H1 (cell line): ENCODE measurements at regions not wholly inside any gene's neighbourhood (a gene's known extent, or its start where the extent isn't known, plus 50 kb on each side); places are given as distances from the start of the nearest gene placed in this dataset.

Experiments
- CTCF ChIA-PET: fragments of 300-600 bp; sonication (Branson Sonifier 250); formaldehyde crosslinking; loops from one replicate; lab custom pipeline; 2021; ENCODE audit not compliant: partially characterized antibody; lab: Charles Lee
- POLR2A ChIA-PET: fragments of 300-600 bp; sonication (Branson Sonifier 250); formaldehyde crosslinking; loops from one replicate; lab custom pipeline; 2021; ENCODE audit warnings: inconsistent platforms; ENCODE audit not compliant: partially characterized antibody; lab: Charles Lee
- DNase-seq, 2 experiments: peaks; one replicate each; pipeline versions ENCODE4 v3.0.0 to v3.0.0-alpha.2; 2010 to 2022; ENCODE audit warnings: low spot score in 2 of 2, low read depth in 1 of 2, mixed read lengths in 1 of 2
- FAIRE-seq: peaks from 2 replicates; lab custom pipeline; 2011; peaks lifted over from hg19 to GRCh38; lab: Jason Lieb, UNC
- H2AFZ ChIP-seq: 2 replicates; pipeline ENCODE4 v1.8.1; 2012; ENCODE audit warnings: low read length, inconsistent platforms
- H2AK5ac ChIP-seq: 2 replicates; pipeline ENCODE4 v1.6.1; 2013; ENCODE audit warnings: low read depth, low read length
- H2BK120ac ChIP-seq: replicated peaks from 2 replicates; pipeline ENCODE3; 2013; ENCODE audit warnings: low read depth, low read length, inconsistent platforms
- H2BK12ac ChIP-seq: 2 replicates; pipeline ENCODE4 v1.6.1; 2013; ENCODE audit warnings: low read depth, low read length
- H2BK15ac ChIP-seq: 2 replicates; pipeline ENCODE4 v1.6.1; 2013; ENCODE audit warnings: low read length
- H2BK20ac ChIP-seq: 2 replicates; pipeline ENCODE4 v1.6.1; 2013; ENCODE audit warnings: low read length
- H2BK5ac ChIP-seq: 2 replicates; pipeline ENCODE4 v1.6.1; 2013; ENCODE audit warnings: low read depth, low read length
- H3K14ac ChIP-seq: 2 replicates; pipeline ENCODE4 v1.6.1; 2013; ENCODE audit warnings: inconsistent platforms; ENCODE audit not compliant: insufficient read length
- H3K18ac ChIP-seq: 2 replicates; pipeline ENCODE4 v1.6.1; 2013; ENCODE audit warnings: low read length; ENCODE audit errors: extremely low read depth
- H3K23ac ChIP-seq: 2 replicates; pipeline ENCODE4 v1.6.1; 2013; ENCODE audit warnings: inconsistent platforms; ENCODE audit not compliant: insufficient read length
- H3K23me2 ChIP-seq: 2 replicates; pipeline ENCODE4 v1.6.1; 2013; ENCODE audit warnings: low read depth, low read length
- H3K27ac ChIP-seq: 2 replicates; pipeline ENCODE4 v1.6.1; 2011; ENCODE audit warnings: low read depth, low read length, inconsistent platforms
- H3K27me3 ChIP-seq, 4 experiments: replicated peaks in 1 of 4; 1 replicate in 1 of 4; 2 replicates in 3 of 4; pipeline versions ENCODE4 v1.6.1 to v1.8.1; 2011 to 2013; ENCODE audit warnings: low read length in 3 of 4, mild to moderate bottlenecking in 3 of 4, inconsistent platforms in 2 of 4, mixed read lengths in 2 of 4, moderate library complexity in 1 of 4; ENCODE audit not compliant: control insufficient read depth in 3 of 4, insufficient read depth in 3 of 4; ENCODE audit errors: extremely low read depth in 1 of 4
- H3K36me3 ChIP-seq, 4 experiments: 2 replicates each; pipeline versions ENCODE4 v1.6.1 to v1.8.1; 2011 to 2013; ENCODE audit warnings: mild to moderate bottlenecking in 4 of 4, low read length in 3 of 4, moderate library complexity in 2 of 4, control low read depth in 1 of 4, inconsistent platforms in 1 of 4; ENCODE audit not compliant: insufficient read depth in 4 of 4, control insufficient read depth in 2 of 4
- H3K4ac ChIP-seq: replicated peaks from 2 replicates; pipeline ENCODE3; 2013; ENCODE audit warnings: low read length, low read depth, mixed read lengths, inconsistent platforms; ENCODE audit not compliant: insufficient read length
- H3K4me1 ChIP-seq, 4 experiments: replicated peaks in 1 of 4; 1 replicate in 1 of 4; 2 replicates in 3 of 4; pipeline versions ENCODE4 v1.6.1 to v1.8.1; 2011 to 2013; ENCODE audit warnings: low read length in 3 of 4, inconsistent platforms in 2 of 4, mixed read lengths in 1 of 4; ENCODE audit not compliant: insufficient read depth in 4 of 4, control insufficient read depth in 3 of 4
- H3K4me2 ChIP-seq, 2 experiments: 2 replicates each; pipeline versions ENCODE4 v1.6.1 to v1.8.1; 2011 to 2013; ENCODE audit warnings: low read depth in 2 of 2, low read length in 2 of 2, control low read depth in 1 of 2, inconsistent platforms in 1 of 2, mild to moderate bottlenecking in 1 of 2; ENCODE audit not compliant: insufficient read depth in 1 of 2
- H3K4me3 ChIP-seq, 4 experiments: fragments of 200-600, 300-600 bp in 1 of 4; sonication (generic), shearing (Covaris generic), sonication (Bioruptor Twin) in 1 of 4; 2 replicates each; pipeline versions ENCODE4 v1.5.1 to v1.8.1; 2011 to 2016; ENCODE audit warnings: low read length in 4 of 4, low read depth in 3 of 4, control low read depth in 2 of 4, inconsistent platforms in 2 of 4, mild to moderate bottlenecking in 2 of 4, mixed read lengths in 1 of 4, moderate library complexity in 1 of 4; ENCODE audit not compliant: insufficient read depth in 2 of 4; ENCODE audit errors: extremely low read depth in 1 of 4
- H3K56ac ChIP-seq: replicated peaks from 2 replicates; pipeline ENCODE3; 2013; ENCODE audit warnings: low read depth, mild to moderate bottlenecking, mixed read lengths, low read length, inconsistent platforms; ENCODE audit not compliant: insufficient read length
- H3K79me1 ChIP-seq: 2 replicates; pipeline ENCODE4 v1.6.1; 2013; ENCODE audit warnings: low read depth, low read length, control low read depth
- H3K79me2 ChIP-seq, 2 experiments: 2 replicates each; pipeline versions ENCODE4 v1.6.1 to v1.8.1; 2012 to 2013; ENCODE audit warnings: low read length in 2 of 2, mild to moderate bottlenecking in 2 of 2, inconsistent platforms in 1 of 2; ENCODE audit not compliant: insufficient read depth in 2 of 2, control insufficient read depth in 1 of 2
- H3K9ac ChIP-seq, 4 experiments: replicated peaks in 1 of 4; 1 replicate in 1 of 4; 2 replicates in 3 of 4; pipeline versions ENCODE4 v1.6.1 to v1.8.1; 2011 to 2013; ENCODE audit warnings: low read depth in 3 of 4, low read length in 3 of 4, control low read depth in 2 of 4, mild to moderate bottlenecking in 2 of 4, moderate library complexity in 2 of 4, inconsistent platforms in 1 of 4; ENCODE audit errors: extremely low read depth in 1 of 4
- H3K9me3 ChIP-seq, 2 experiments: 2 replicates each; pipeline versions ENCODE4 v1.6.1 to v1.8.1; 2012 to 2013; ENCODE audit warnings: mild to moderate bottlenecking in 2 of 2, moderate library complexity in 2 of 2, control low read depth in 1 of 2, inconsistent platforms in 1 of 2, low read depth in 1 of 2, low read length in 1 of 2, mixed read lengths in 1 of 2; ENCODE audit not compliant: insufficient read depth in 2 of 2
- H4K20me1 ChIP-seq, 2 experiments: replicated peaks in 1 of 2; 2 replicates each; pipeline versions ENCODE3 to v1.8.1; 2011 to 2013; ENCODE audit warnings: inconsistent platforms in 2 of 2, low read length in 2 of 2, mild to moderate bottlenecking in 1 of 2; ENCODE audit not compliant: insufficient read depth in 2 of 2, control insufficient read depth in 1 of 2
- H4K5ac ChIP-seq: 2 replicates; pipeline ENCODE4 v1.6.1; 2013; ENCODE audit warnings: low read length, low read depth, mixed read lengths, inconsistent platforms; ENCODE audit not compliant: insufficient read length
- H4K8ac ChIP-seq: 2 replicates; pipeline ENCODE4 v1.8.0; 2013; ENCODE audit warnings: mild to moderate bottlenecking, moderate library complexity, low read length, inconsistent platforms; ENCODE audit not compliant: insufficient read depth; ENCODE audit errors: extremely low read depth
- H4K91ac ChIP-seq: replicated peaks from 2 replicates; pipeline ENCODE3; 2013; ENCODE audit warnings: low read length, mixed read lengths, inconsistent platforms; ENCODE audit not compliant: insufficient read length
- CBX8 ChIP-seq: fragments of 300-800, 300-1000 bp; sonication (generic); IDR thresholded peaks from 2 replicates; pipeline ENCODE4 v1.7.1; 2016; ENCODE audit warnings: low read depth, low read length, borderline replicate concordance
- CEBPB ChIP-seq: IDR thresholded peaks from 2 replicates; pipeline ENCODE4 v1.6.1; 2012; ENCODE audit warnings: low read depth, low read length
- CHD2 ChIP-seq: IDR thresholded peaks from 2 replicates; pipeline ENCODE4 v1.6.1; 2012; ENCODE audit warnings: low read length, improper control_type of control experiment
- JUND ChIP-seq: IDR thresholded peaks from 2 replicates; pipeline ENCODE4 v1.6.1; 2011; ENCODE audit warnings: mild to moderate bottlenecking, improper control_type of control experiment, low read length
- KDM4A ChIP-seq: IDR thresholded peaks from one replicate; pipeline ENCODE4 v1.7.1; 2012; ENCODE audit warnings: low read depth, mild to moderate bottlenecking, moderate library complexity, low read length, inconsistent platforms; ENCODE audit not compliant: severe bottlenecking
- KDM5A ChIP-seq: fragments of 200-600 bp; IDR thresholded peaks from 2 replicates; pipeline ENCODE4 v1.7.1; 2012; ENCODE audit warnings: mild to moderate bottlenecking, low read length, inconsistent platforms, mixed read lengths
- RAD21 ChIP-seq, 2 experiments: IDR thresholded peaks in 1 of 2; conservative IDR thresholded peaks in 1 of 2; 2 replicates each; pipeline ENCODE4 v1.6.1; 2011; ENCODE audit warnings: low read depth in 2 of 2, low read length in 2 of 2, improper control_type of control experiment in 1 of 2, inconsistent platforms in 1 of 2, mild to moderate bottlenecking in 1 of 2, moderate library complexity in 1 of 2
- SAP30 ChIP-seq: fragments of 300-600 bp; sonication (generic); IDR thresholded peaks from 2 replicates; pipeline ENCODE4 v1.7.1; 2012; ENCODE audit warnings: low read length, moderate library complexity, mild to moderate bottlenecking, inconsistent platforms; ENCODE audit not compliant: insufficient read depth, insufficient replicate concordance
- SIN3A ChIP-seq, 2 experiments: IDR thresholded peaks in 1 of 2; conservative IDR thresholded peaks in 1 of 2; 2 replicates each; pipeline ENCODE4 v1.6.1; 2011 to 2012; ENCODE audit warnings: low read length in 2 of 2, improper control_type of control experiment in 1 of 2, low read depth in 1 of 2, mild to moderate bottlenecking in 1 of 2
- SRF ChIP-seq: IDR thresholded peaks from 2 replicates; pipeline ENCODE4 v1.6.1; 2011; ENCODE audit warnings: mild to moderate bottlenecking, low read depth, low read length, moderate library complexity
- TBP ChIP-seq: IDR thresholded peaks from 2 replicates; pipeline ENCODE4 v1.6.1; 2011; ENCODE audit warnings: low read depth, low read length, improper control_type of control experiment
- TCF12 ChIP-seq: IDR thresholded peaks from 2 replicates; pipeline ENCODE4 v1.6.1; 2011; ENCODE audit warnings: low read depth, mild to moderate bottlenecking, low read length

GRCh38 chr21:16307256-16307655 is 577.5 kb downstream of the USP25 start:
- Histone ChIP-seq H3K4ac (no peak overlapping the region), H3K9ac (no peak overlapping the region), H2BK20ac (no peak overlapping the region), H3K79me2 (no peaks in the 10 kb centered on the region), H2BK120ac (no peak overlapping the region), H3K27ac (no peak overlapping the region), H2BK12ac (no peak overlapping the region), H3K9me3 (no peaks in the 10 kb centered on the region), H3K4me2 (no peak overlapping the region), H4K20me1 (no peaks in the 10 kb centered on the region), H4K5ac (no peak overlapping the region), H3K23ac (no peak overlapping the region), H4K91ac (no peak overlapping the region), H3K4me1 (0 out of 7 replicates have a peak, but pooled peaks cover 0 to 2% (median 0%) of the 10 kb centered on the region in 4 experiments), H3K18ac (no peak overlapping the region), H2AFZ (no peak overlapping the region), H3K23me2 (no peaks in the 10 kb centered on the region), H3K79me1 (no peaks in the 10 kb centered on the region), H3K56ac (no peak overlapping the region), H3K14ac (no peak overlapping the region), H4K8ac (no peak overlapping the region), H2BK15ac (no peak overlapping the region), H2AK5ac (no peak overlapping the region), H3K27me3 (no peaks in the 10 kb centered on the region), H3K36me3 (no peaks in the 10 kb centered on the region), H3K4me3 (no peak overlapping the region), H2BK5ac (no peak overlapping the region)
- FAIRE-seq (no peak), DNase-seq (no peak)
- ChIA-PET POLR2A (no interaction called here), CTCF (no interaction called here)
- TF ChIP-seq CBX8 (no peak), JUND (no peak), KDM4A (no peak), CHD2 (no peak), RAD21 (IDR thresholded peaks at IDR 0.05 in 1 of 2, conservative IDR thresholded peaks at IDR 0.05 in 1 of 2; ENCODE audit: low read depth in 2 of 2, low read length in 2 of 2) (no peak), KDM5A (no peak), SIN3A (conservative IDR thresholded peaks at IDR 0.05 in 1 of 2, IDR thresholded peaks at IDR 0.05 in 1 of 2; ENCODE audit: low read depth in 1 of 2, low read length in 2 of 2) (no peak), TCF12 (no peak), SAP30 (no peak), CEBPB (no peak), SRF (no peak), TBP (no peak)
